Esophagus muscularis mucosa (tissue), 3 donors: ENCODE measurements at regions not wholly inside any gene's neighbourhood (a gene's known extent, or its start where the extent isn't known, plus 50 kb on each side); places are given as distances from the start of the nearest gene placed in this dataset.
"Not testable (repeated sequence)": the region's sequence is repeated elsewhere in the genome, so short reads cannot be mapped to it uniquely, and the experiment has no call there.

Experiments used
- CTCF ChIP-seq, 3 experiments: fragments of 200-600 bp in 2 of 3; fragments of 450-650 bp in 1 of 3; sonication (generic) in 2 of 3; IDR thresholded peaks; one replicate each; pipeline ENCODE4 v1.5.1; 2017 to 2019; ENCODE audit warnings: antibody characterized with exemption in 3 of 3, mild to moderate bottlenecking in 2 of 3, moderate library complexity in 1 of 3
- POLR2A ChIP-seq: fragments of 450-650 bp; IDR thresholded peaks from one replicate; pipeline ENCODE4 v1.6.1; 2017; ENCODE audit warnings: antibody characterized with exemption, moderate library complexity, mild to moderate bottlenecking, low read depth

GRCh38 chrY:14410549-14411030, 113.7 kb upstream of the NLGN4Y start:
- TF ChIP-seq CTCF (IDR thresholded peaks at IDR 0.05); POLR2A: not testable (repeated sequence)
